ENCODE measurements at regions not wholly inside any gene's neighbourhood (a gene's known extent, or its start where the extent isn't known, plus 50 kb on each side); places are given as distances from the start of the nearest gene placed in this dataset.

- TF ChIP-seq, protein P1, sequence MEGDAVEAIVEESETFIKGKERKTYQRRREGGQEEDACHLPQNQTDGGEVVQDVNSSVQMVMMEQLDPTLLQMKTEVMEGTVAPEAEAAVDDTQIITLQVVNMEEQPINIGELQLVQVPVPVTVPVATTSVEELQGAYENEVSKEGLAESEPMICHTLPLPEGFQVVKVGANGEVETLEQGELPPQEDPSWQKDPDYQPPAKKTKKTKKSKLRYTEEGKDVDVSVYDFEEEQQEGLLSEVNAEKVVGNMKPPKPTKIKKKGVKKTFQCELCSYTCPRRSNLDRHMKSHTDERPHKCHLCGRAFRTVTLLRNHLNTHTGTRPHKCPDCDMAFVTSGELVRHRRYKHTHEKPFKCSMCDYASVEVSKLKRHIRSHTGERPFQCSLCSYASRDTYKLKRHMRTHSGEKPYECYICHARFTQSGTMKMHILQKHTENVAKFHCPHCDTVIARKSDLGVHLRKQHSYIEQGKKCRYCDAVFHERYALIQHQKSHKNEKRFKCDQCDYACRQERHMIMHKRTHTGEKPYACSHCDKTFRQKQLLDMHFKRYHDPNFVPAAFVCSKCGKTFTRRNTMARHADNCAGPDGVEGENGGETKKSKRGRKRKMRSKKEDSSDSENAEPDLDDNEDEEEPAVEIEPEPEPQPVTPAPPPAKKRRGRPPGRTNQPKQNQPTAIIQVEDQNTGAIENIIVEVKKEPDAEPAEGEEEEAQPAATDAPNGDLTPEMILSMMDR (IDR thresholded peaks at IDR 0.05; ENCODE audit: borderline replicate concordance, extremely low read depth, low read length, poor library complexity, severe bottlenecking) = no peak
- no peak for TF ChIP-seq EZH2 (IDR thresholded peaks at IDR 0.05; ENCODE audit: borderline replicate concordance, low read depth, low read length, severe bottlenecking)
These were observed 308.4 kb upstream of the ERCC4 start for GRCh38 chr16:13611596-13611995.
